Colonic mucosa (tissue), 4 donors: ENCODE measurements at regions not wholly inside any gene's neighbourhood (a gene's known extent, or its start where the extent isn't known, plus 50 kb on each side); places are given as distances from the start of the nearest gene placed in this dataset.

ENCODE experiments used
- DNase-seq: peaks from one replicate; pipeline ENCODE4 v3.0.0-alpha.2; 2020
- H3K27ac ChIP-seq: fragments of 200-600 bp; one replicate; pipeline ENCODE4 v1.8.0; 2021
- H3K27me3 ChIP-seq: fragments of 200-600 bp; one replicate; pipeline ENCODE4 v1.8.0; 2021
- H3K36me3 ChIP-seq: fragments of 200-600 bp; one replicate; pipeline ENCODE4 v1.8.0; 2021
- H3K4me1 ChIP-seq: fragments of 200-600 bp; one replicate; pipeline ENCODE4 v1.8.0; 2021; ENCODE audit warnings: mild to moderate bottlenecking
- H3K4me3 ChIP-seq: fragments of 200-600 bp; one replicate; pipeline ENCODE4 v1.8.0; 2021
- H3K9ac ChIP-seq, 2 donors: one replicate each; pipeline ENCODE4 v1.7.0; 2013; ENCODE audit warnings: control low read depth in 2 of 2, low read depth in 2 of 2, low read length in 2 of 2
- H3K9me3 ChIP-seq: fragments of 200-600 bp; one replicate; pipeline ENCODE4 v1.8.0; 2021
- intact Hi-C: fragments of 100-400 bp; cut with DNase I; formaldehyde crosslinking; loops from one replicate; pipeline ENCODE4 v1.14.1; 2022
- TF ChIP-seq, protein P1 (sequence below): fragments of 200-600 bp; IDR thresholded peaks from one replicate; pipeline ENCODE4 v1.8.0; 2022; ENCODE audit warnings: antibody characterized with exemption, mild to moderate bottlenecking
- donor health status: healthy.
- donor health status: DM: no; HTN: no; CAD: no.
- donor health status: DM: no; HTN: no; CAD: no.

DNA sequence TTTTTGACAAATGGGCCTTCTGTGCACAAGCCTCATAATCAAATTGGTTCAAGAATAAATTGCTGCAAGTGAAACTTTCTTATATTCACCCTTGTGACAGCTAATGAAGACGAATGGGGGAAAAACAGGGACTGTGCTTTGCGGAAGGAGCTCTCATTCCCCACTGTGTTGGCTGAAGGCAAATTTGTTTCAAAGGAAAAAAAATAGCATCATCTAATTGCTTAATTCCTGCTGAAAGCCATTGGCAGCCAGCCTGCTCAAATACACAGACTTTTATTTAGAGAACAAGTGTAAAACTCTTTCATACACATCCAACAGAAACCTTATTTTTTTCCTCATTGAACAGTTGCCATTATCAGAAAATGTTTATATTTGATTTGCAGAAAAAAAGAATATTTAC lies 172.3 kb downstream of the ARL6IP6 start:
- no peaks in the 10 kb centered on the region for H3K36me3 ChIP-seq
- no peaks in the 10 kb centered on the region for H3K27me3 ChIP-seq
- TF ChIP-seq, protein P1, sequence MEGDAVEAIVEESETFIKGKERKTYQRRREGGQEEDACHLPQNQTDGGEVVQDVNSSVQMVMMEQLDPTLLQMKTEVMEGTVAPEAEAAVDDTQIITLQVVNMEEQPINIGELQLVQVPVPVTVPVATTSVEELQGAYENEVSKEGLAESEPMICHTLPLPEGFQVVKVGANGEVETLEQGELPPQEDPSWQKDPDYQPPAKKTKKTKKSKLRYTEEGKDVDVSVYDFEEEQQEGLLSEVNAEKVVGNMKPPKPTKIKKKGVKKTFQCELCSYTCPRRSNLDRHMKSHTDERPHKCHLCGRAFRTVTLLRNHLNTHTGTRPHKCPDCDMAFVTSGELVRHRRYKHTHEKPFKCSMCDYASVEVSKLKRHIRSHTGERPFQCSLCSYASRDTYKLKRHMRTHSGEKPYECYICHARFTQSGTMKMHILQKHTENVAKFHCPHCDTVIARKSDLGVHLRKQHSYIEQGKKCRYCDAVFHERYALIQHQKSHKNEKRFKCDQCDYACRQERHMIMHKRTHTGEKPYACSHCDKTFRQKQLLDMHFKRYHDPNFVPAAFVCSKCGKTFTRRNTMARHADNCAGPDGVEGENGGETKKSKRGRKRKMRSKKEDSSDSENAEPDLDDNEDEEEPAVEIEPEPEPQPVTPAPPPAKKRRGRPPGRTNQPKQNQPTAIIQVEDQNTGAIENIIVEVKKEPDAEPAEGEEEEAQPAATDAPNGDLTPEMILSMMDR, result no peak
- no peaks in the 10 kb centered on the region for H3K4me1 ChIP-seq
- H3K27ac ChIP-seq, result no peak overlapping the region
- H3K9me3 ChIP-seq, result no peaks in the 10 kb centered on the region
- DNase-seq, result no peak
- intact Hi-C loops, result no loop called here
- H3K4me3 ChIP-seq, result no peak overlapping the region
- H3K9ac ChIP-seq, result no peak overlapping the region

DNA sequence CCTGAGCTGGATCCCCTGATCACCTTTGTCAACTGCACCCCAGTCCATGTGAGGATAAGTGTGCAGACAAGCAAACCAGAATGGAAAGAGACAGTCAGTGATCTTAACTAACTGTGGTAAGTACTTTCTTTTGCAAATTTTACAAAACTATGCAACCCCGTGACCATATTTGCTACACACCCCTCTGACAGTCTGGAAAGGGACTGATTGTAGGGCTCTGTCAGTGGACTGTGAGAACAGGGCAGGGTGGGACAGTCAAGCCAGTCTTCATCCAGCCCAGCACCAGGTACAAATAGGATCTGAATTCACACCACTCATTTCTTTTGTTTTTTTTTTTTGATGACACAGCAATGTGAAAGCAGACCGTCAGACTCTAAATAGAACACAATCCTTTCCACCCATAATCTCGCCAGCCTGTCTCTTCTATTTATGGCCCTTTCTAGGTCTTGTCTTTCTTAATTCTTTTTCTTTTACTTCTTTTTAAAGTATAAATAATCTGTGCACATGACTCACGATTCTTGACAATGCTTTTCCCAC lies 165.6 kb downstream of the ARL6IP6 start:
- no peaks in the 10 kb centered on the region for H3K27me3 ChIP-seq
- intact Hi-C loops, result no loop called here
- TF ChIP-seq, protein P1, result no peak
- no peaks in the 10 kb centered on the region for H3K9me3 ChIP-seq
- DNase-seq, result no peak
- no peaks in the 10 kb centered on the region for H3K36me3 ChIP-seq
- no peak overlapping the region for H3K9ac ChIP-seq
- H3K4me1 ChIP-seq, result no peaks in the 10 kb centered on the region
- no peak overlapping the region for H3K4me3 ChIP-seq
- no peak overlapping the region for H3K27ac ChIP-seq

DNA sequence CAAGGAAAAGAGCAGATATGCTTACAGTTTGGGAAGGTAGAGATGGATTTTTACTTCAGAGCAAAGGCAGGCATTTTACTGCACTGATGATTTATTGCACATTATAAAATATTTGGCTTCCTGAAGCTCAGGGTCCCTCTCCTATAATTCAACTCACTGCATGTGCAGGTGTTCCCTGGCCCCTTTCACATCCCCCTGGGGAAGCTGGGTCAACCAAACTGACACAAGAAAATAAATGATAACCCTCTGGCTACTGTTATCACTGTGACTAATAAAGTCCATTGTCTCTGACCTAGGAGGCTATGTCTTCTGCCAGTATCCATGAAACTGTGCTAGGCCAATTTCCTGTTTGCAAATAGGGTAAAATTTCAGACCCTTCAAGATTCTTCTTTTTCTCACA lies 163.1 kb downstream of the ARL6IP6 start:
- TF ChIP-seq, protein P1, result no peak
- no peaks in the 10 kb centered on the region for H3K27me3 ChIP-seq
- no peak overlapping the region for H3K4me3 ChIP-seq
- H3K36me3 ChIP-seq, result no peaks in the 10 kb centered on the region
- intact Hi-C loops, result no loop called here
- no peak overlapping the region for H3K27ac ChIP-seq
- H3K9me3 ChIP-seq, result no peaks in the 10 kb centered on the region
- no peak overlapping the region for H3K9ac ChIP-seq
- no peaks in the 10 kb centered on the region for H3K4me1 ChIP-seq
- no peak for DNase-seq

DNA sequence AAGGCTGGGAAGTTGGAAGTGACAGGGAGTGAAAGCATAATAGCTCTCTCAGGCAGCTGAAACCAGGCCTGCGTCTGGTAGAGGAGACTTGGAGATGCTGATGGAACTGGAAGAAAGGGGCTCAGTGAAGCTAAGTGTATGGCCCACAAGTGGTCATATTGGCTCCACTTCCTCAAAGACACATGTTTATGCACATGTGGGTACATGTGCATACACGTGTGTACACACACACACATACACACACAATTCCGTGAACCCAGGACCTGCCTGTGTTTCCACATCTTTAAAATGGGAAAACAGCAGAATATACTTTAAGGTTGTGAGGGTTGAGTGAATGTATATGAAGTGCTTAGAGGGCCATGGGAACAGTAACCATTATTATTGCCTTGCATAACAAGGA lies 160.9 kb downstream of the ARL6IP6 start:
- no peak for DNase-seq
- Histone ChIP-seq H3K9ac (no peak overlapping the region), H3K9me3 (no peaks in the 10 kb centered on the region), H3K4me3 (no peak overlapping the region), H3K27ac (no peak overlapping the region), H3K4me1 (no peaks in the 10 kb centered on the region), H3K27me3 (no peaks in the 10 kb centered on the region), H3K36me3 (no peaks in the 10 kb centered on the region)
- TF ChIP-seq, protein P1, result no peak
- intact Hi-C loops, result no loop called here

DNA sequence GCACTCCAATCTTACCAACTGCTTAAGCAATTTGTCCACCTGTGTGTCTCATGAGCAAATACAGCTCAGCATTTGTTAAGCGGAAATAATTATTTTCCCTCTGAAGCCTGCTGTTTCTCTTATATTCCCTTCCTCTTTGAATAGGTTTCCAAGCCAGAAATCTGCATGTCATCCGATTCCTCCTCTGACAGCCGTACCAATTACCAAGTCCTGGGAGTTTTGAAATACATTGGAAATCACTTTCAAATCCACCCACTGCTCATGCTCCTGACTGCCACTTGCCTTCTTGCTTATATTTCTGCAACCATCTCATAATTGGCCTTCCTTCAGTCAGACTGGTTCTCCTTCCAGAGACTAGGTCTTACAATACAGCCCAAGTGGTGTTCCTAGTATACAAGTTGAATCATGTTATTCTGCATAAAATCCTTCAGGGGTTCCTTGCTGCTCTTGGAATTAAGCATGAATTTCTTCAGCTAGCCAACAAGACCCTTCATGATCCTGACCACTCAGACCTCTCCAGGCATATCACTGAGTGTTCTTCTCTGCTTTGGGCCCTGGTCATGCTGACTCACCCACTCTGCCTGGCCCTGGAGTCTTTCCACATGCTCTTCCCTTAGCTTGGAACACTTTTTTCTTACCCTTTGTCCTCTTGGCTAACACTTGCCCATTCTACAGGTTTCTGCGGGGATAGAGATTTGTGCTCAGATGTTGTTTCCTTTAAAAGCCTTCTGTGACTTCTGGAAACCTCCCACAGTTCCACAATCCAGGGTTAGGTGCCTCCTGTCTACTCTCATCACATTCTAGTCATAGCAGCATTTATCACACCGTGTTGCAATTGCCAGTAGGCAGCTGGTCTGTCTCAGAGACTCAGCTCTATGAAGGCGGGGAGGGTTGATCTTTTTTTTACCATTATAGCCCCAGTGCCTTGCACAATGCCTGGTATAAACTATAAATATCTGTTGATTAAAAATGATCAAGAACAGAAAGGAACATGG lies 157.6 kb downstream of the ARL6IP6 start:
- no peak overlapping the region for H3K9ac ChIP-seq
- TF ChIP-seq, protein P1, result no peak
- no peaks in the 10 kb centered on the region for H3K4me1 ChIP-seq
- no peak overlapping the region for H3K27ac ChIP-seq
- no peak for DNase-seq
- H3K36me3 ChIP-seq, result no peaks in the 10 kb centered on the region
- intact Hi-C loops, result no loop called here
- H3K4me3 ChIP-seq, result no peak overlapping the region
- no peaks in the 10 kb centered on the region for H3K27me3 ChIP-seq
- no peaks in the 10 kb centered on the region for H3K9me3 ChIP-seq
